ENCODE measurements at regions not wholly inside any gene's neighbourhood (a gene's known extent, or its start where the extent isn't known, plus 50 kb on each side); places are given as distances from the start of the nearest gene placed in this dataset.

DNA sequence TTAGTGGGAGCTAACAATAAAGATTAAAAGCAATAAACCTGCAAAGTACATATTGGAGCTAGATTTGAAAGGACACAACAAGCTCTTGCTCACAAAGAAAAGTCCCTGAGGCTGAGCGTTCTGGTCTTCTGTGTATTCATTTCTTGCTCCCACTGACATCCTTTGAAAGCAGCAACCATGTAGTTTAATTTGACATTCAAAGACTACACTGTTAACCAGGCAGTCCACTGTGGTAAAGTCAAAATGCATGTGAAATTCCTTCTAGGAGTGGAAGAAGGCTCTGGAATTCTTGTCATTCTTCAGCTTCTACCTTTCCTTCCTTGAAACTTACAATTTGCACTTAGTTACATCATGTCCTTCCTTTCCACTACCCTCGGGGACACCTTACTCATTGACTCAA, 480.7 kb downstream of the CSNK1G3 start:
- FAIRE-seq: no peak
- in situ Hi-C loops (cut with HindIII; ENCODE audit: extremely low pct_ligation_motif_present, low pct_unique_long_range_greater_than_20kb) (no loop called here), intact Hi-C loops (cut with micrococcal nuclease; ENCODE audit: unreplicated experiment) (no loop called here)
- no peak for TF ChIP-seq PHF5A (CRISPR knock-in tag; IDR thresholded peaks at IDR 0.05; ENCODE audit: low read depth, unreplicated experiment)
- H3K36me3 ChIP-seq (replicated peaks in 1 of 2; ENCODE audit: control insufficient read depth in 1 of 2, insufficient read depth in 2 of 2, low read length in 2 of 2): no peaks in the 10 kb centered on the region
- no peak overlapping the region for H3K9ac ChIP-seq (ENCODE audit: insufficient read depth, low read depth, low read length)
- ChIA-PET POLR2A (no interaction called here), CTCF (ENCODE audit: low intra/inter-chr PET ratio, low total read pairs) (no interaction called here)
- H3K4me3 ChIP-seq (replicated peaks in 1 of 3; ENCODE audit: insufficient read depth in 1 of 3, low read depth in 2 of 3, low read length in 3 of 3): no peak overlapping the region
- H3K27ac ChIP-seq (ENCODE audit: extremely low read length, insufficient read depth, low read length): no peak overlapping the region
- peaks cover 20% of the 10 kb centered on the region; the same call in 1 of the 2 replicates for H3K9me3 ChIP-seq (ENCODE audit: low read length)
- no peak for DNase-seq (ENCODE audit: low spot score)
- H4K20me1 ChIP-seq (ENCODE audit: insufficient read depth, low read length): no peaks in the 10 kb centered on the region
- no peaks in the 10 kb centered on the region for H3K27me3 ChIP-seq (ENCODE audit: control insufficient read depth in 1 of 2, insufficient read depth in 2 of 2, low read length in 2 of 2)
- H2AFZ ChIP-seq (ENCODE audit: low read length): no peak overlapping the region
- BruUV-seq (replicated peaks): no TSS peak
- ATAC-seq: no peak
- no peak overlapping the region for H3K4me2 ChIP-seq (ENCODE audit: low read depth, low read length)
- no peaks in the 10 kb centered on the region for H3K4me1 ChIP-seq (ENCODE audit: insufficient read depth, low read length)
- H3K79me2 ChIP-seq (ENCODE audit: insufficient read depth, low read length): no peaks in the 10 kb centered on the region
- WGBS (ENCODE audit: low lambda C conversion rate): 25% methylated on average over 2 of the region's 2 CpGs

DNA sequence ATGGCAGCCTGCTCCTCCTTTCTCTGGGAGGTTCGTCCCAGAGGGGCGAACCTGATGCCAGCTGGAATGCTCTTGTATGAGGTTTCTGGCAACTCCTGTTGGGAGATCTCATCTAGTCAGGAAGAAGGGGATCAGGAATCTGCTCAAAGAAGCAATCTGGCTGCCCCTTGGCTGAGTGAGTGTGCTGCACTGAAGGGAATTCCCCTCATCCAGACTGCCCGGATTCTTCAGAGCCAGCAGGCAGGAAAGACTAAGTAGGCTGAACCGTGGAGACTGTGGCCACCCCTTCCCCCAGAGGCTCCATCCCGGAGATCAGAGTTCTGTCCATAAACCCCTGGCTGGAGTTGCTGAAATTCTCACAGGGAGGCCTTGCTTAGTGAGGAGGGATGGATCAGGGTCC, 476.0 kb downstream of the CSNK1G3 start:
- H3K9ac ChIP-seq (ENCODE audit: insufficient read depth, low read depth, low read length): no peak overlapping the region
- H3K4me1 ChIP-seq (ENCODE audit: insufficient read depth, low read length): no peaks in the 10 kb centered on the region
- TF ChIP-seq ZNF138 (CRISPR knock-in tag; IDR thresholded peaks at IDR 0.05; ENCODE audit: low read depth): no peak
- TF ChIP-seq ZNF563 (CRISPR knock-in tag; IDR thresholded peaks at IDR 0.05): no peak
- no peak for TF ChIP-seq YEATS2 (CRISPR knock-in tag; IDR thresholded peaks at IDR 0.05; ENCODE audit: borderline replicate concordance)
- TF ChIP-seq MIER2 (CRISPR knock-in tag; IDR thresholded peaks at IDR 0.05): no peak
- TF ChIP-seq HMG20A (CRISPR knock-in tag; IDR thresholded peaks at IDR 0.05; ENCODE audit: borderline replicate concordance): no peak
- TF ChIP-seq ZNF343 (CRISPR knock-in tag; IDR thresholded peaks at IDR 0.05): no peak
- TF ChIP-seq, protein P1, sequence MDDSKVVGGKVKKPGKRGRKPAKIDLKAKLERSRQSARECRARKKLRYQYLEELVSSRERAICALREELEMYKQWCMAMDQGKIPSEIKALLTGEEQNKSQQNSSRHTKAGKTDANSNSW (CRISPR knock-in tag; IDR thresholded peaks at IDR 0.05; ENCODE audit: borderline replicate concordance): no peak
- TF ChIP-seq DR1 (CRISPR knock-in tag; IDR thresholded peaks at IDR 0.05): no peak
- H3K4me3 ChIP-seq (replicated peaks in 1 of 3; ENCODE audit: insufficient read depth in 1 of 3, low read depth in 2 of 3, low read length in 3 of 3): no peak overlapping the region
- no peaks in the 10 kb centered on the region for H3K27me3 ChIP-seq (ENCODE audit: control insufficient read depth in 1 of 2, insufficient read depth in 2 of 2, low read length in 2 of 2)
- WGBS (ENCODE audit: low lambda C conversion rate): 0% methylated on average over 3 of the region's 5 CpGs
- BruUV-seq (replicated peaks): no TSS peak
- H3K27ac ChIP-seq (ENCODE audit: extremely low read length, insufficient read depth, low read length): no peak overlapping the region
- H3K36me3 ChIP-seq (replicated peaks in 1 of 2; ENCODE audit: control insufficient read depth in 1 of 2, insufficient read depth in 2 of 2, low read length in 2 of 2): no peaks in the 10 kb centered on the region
- FAIRE-seq: no peak
- intact Hi-C loops (cut with micrococcal nuclease; ENCODE audit: unreplicated experiment): no loop called here
- no peaks in the 10 kb centered on the region for H3K79me2 ChIP-seq (ENCODE audit: insufficient read depth, low read length)
- no peaks in the 10 kb centered on the region for H4K20me1 ChIP-seq (ENCODE audit: insufficient read depth, low read length)
- no peak for DNase-seq (ENCODE audit: low spot score)
- peaks cover 20% of the 10 kb centered on the region for H3K9me3 ChIP-seq (ENCODE audit: low read length)
- in situ Hi-C loops (cut with HindIII; ENCODE audit: extremely low pct_ligation_motif_present, low pct_unique_long_range_greater_than_20kb): no loop called here
- H2AFZ ChIP-seq (ENCODE audit: low read length): no peak overlapping the region
- CTCF ChIA-PET (ENCODE audit: low intra/inter-chr PET ratio, low total read pairs): no interaction called here
- no peak overlapping the region for H3K4me2 ChIP-seq (ENCODE audit: low read depth, low read length)
- no peak for ATAC-seq
- POLR2A ChIA-PET: no interaction called here
